Cardiac septum (tissue), 1 donor: ENCODE measurements at regions not wholly inside any gene's neighbourhood (a gene's known extent, or its start where the extent isn't known, plus 50 kb on each side); places are given as distances from the start of the nearest gene placed in this dataset.
"Not testable (repeated sequence)": the region's sequence is repeated elsewhere in the genome, so short reads cannot be mapped to it uniquely, and the experiment has no call there.

Experiments
- DNase-seq: peaks from one replicate; pipeline ENCODE4 v3.0.0-alpha.2; 2020; ENCODE audit warnings: low spot score
- intact Hi-C: fragments of 100-400 bp; cut with DNase I; formaldehyde crosslinking; loops from one replicate; pipeline ENCODE4 v1.14.0; 2022
- donor health status: DM: no; HTN: no; CAD: no.

GRCh38 chr11:110859240-110859840 lies 147.1 kb upstream of the ARHGAP20 start:
- intact Hi-C loops: no loop called here
- no peak for DNase-seq

- intact Hi-C loops: no loop called here
- peak; percentile 74 for DNase-seq
These were observed 146.3 kb upstream of the ARHGAP20 start for GRCh38 chr11:110858547-110858921.

GRCh38 chr11:110857892-110858546 lies 145.8 kb upstream of the ARHGAP20 start:
- intact Hi-C loops: no loop called here

GRCh38 chr11:110856996-110857812 lies 145.0 kb upstream of the ARHGAP20 start:
- intact Hi-C loops: no loop called here
- DNase-seq: no peak

More at GRCh38 chr11:110857892-110858546, 145.8 kb upstream of the ARHGAP20 start:
- no peak for DNase-seq

- intact Hi-C loops: no loop called here
- DNase-seq: no peak
These were observed 144.1 kb upstream of the ARHGAP20 start for GRCh38 chr11:110856340-110856739.

GRCh38 chr11:110855191-110855590 lies 143.0 kb upstream of the ARHGAP20 start:
- DNase-seq: no peak
- intact Hi-C loops: no loop called here

- intact Hi-C loops: no loop called here
- no peak for DNase-seq
These were observed 140.8 kb upstream of the ARHGAP20 start for GRCh38 chr11:110852921-110853490.

- DNase-seq: no peak
- intact Hi-C loops: no loop called here
These were observed 138.6 kb upstream of the ARHGAP20 start for GRCh38 chr11:110850846-110851245.

GRCh38 chr11:110843053-110843452 lies 130.8 kb upstream of the ARHGAP20 start:
- intact Hi-C loops, DNase-seq: not testable (repeated sequence)

- intact Hi-C loops: no loop called here
- DNase-seq: no peak
These were observed 126.6 kb upstream of the ARHGAP20 start for GRCh38 chr11:110838808-110839207.

- no peak for DNase-seq
- intact Hi-C loops: no loop called here
These were observed 125.4 kb upstream of the ARHGAP20 start for GRCh38 chr11:110837603-110838002.

- no peak for DNase-seq
- intact Hi-C loops: no loop called here
These were observed 122.9 kb upstream of the ARHGAP20 start for GRCh38 chr11:110835106-110835505.

GRCh38 chr11:110833033-110833484 lies 120.8 kb upstream of the ARHGAP20 start:
- intact Hi-C loops: no loop called here
- DNase-seq: no peak

- intact Hi-C loops: no loop called here
- no peak for DNase-seq
These were observed 120.3 kb upstream of the ARHGAP20 start for GRCh38 chr11:110832539-110832938.

- intact Hi-C loops: no loop called here
- DNase-seq: no peak
These were observed 119.8 kb upstream of the ARHGAP20 start for GRCh38 chr11:110832080-110832479.

- intact Hi-C loops: no loop called here
- no peak for DNase-seq
These were observed 118.5 kb upstream of the ARHGAP20 start for GRCh38 chr11:110830747-110831146.

GRCh38 chr11:110830344-110830743 lies 118.1 kb upstream of the ARHGAP20 start:
- intact Hi-C loops: no loop called here
- no peak for DNase-seq

- DNase-seq: no peak
- intact Hi-C loops: no loop called here
These were observed 117.6 kb upstream of the ARHGAP20 start for GRCh38 chr11:110829873-110830272.

- intact Hi-C loops: no loop called here
- DNase-seq: no peak
These were observed 115.8 kb upstream of the ARHGAP20 start for GRCh38 chr11:110828086-110828485.

GRCh38 chr11:110827276-110827675 lies 115.0 kb upstream of the ARHGAP20 start:
- intact Hi-C loops: no loop called here
- no peak for DNase-seq
